HepG2 (cell line): ENCODE measurements at regions not wholly inside any gene's neighbourhood (a gene's known extent, or its start where the extent isn't known, plus 50 kb on each side); places are given as distances from the start of the nearest gene placed in this dataset.
A peak's percentile ranks its signal among the peaks of the same experiment; 100 is the strongest.

ENCODE experiments used
- FOXO4 ChIP-seq: sonication (generic); formaldehyde crosslinking; conservative IDR thresholded peaks from 2 replicates; pipeline ENCODE4 v1.8.1; 2023; ENCODE audit warnings: missing genetic modification reagents
- GABPB1 ChIP-seq: IDR thresholded peaks from 2 replicates; pipeline ENCODE4 v1.6.1; 2016; ENCODE audit warnings: mild to moderate bottlenecking, missing genetic modification reagents, moderate library complexity, missing compliant biosample characterization
- GATAD1 ChIP-seq: IDR thresholded peaks from 2 replicates; pipeline ENCODE4 v1.6.1; 2016; ENCODE audit warnings: missing genetic modification reagents, missing compliant biosample characterization
- HDAC1 ChIP-seq: sonication (generic); formaldehyde crosslinking; IDR thresholded peaks from 2 replicates; pipeline ENCODE4 v1.5.1; 2020; ENCODE audit warnings: mild to moderate bottlenecking, missing genetic modification reagents
- IKZF1 ChIP-seq: fragments of 450-650 bp; IDR thresholded peaks from 2 replicates; pipeline ENCODE4 v1.7.1; 2016
- JDP2 ChIP-seq: sonication (generic); formaldehyde crosslinking; IDR thresholded peaks from 2 replicates; pipeline ENCODE4 v1.8.1; 2022; ENCODE audit warnings: missing genetic modification reagents, borderline replicate concordance
- KAT2B ChIP-seq: fragments of 150-350 bp; IDR thresholded peaks from 2 replicates; pipeline ENCODE4 v1.6.1; 2014; ENCODE audit warnings: low read depth, low read length, borderline replicate concordance
- KLF16 ChIP-seq, 2 experiments: sonication (generic) in 1 of 2; formaldehyde crosslinking in 1 of 2; IDR thresholded peaks; 2 replicates each; pipeline versions ENCODE4 v1.6.1 to v1.8.0; 2016 to 2023; ENCODE audit warnings: missing genetic modification reagents in 2 of 2, missing compliant biosample characterization in 1 of 2
- MED8 ChIP-seq: sonication (generic); formaldehyde crosslinking; IDR thresholded peaks from 2 replicates; pipeline ENCODE4 v1.8.1; 2023; ENCODE audit warnings: mild to moderate bottlenecking, missing genetic modification reagents; ENCODE audit not compliant: insufficient replicate concordance
- MIER2 ChIP-seq: IDR thresholded peaks from 2 replicates; pipeline ENCODE4 v1.6.1; 2016; ENCODE audit warnings: missing biosample characterization, missing genetic modification reagents
- NONO ChIP-seq, 2 experiments: fragments of 450-650 bp in 1 of 2; sonication (generic) in 1 of 2; formaldehyde crosslinking in 1 of 2; IDR thresholded peaks in 1 of 2; conservative IDR thresholded peaks in 1 of 2; 2 replicates each; pipeline versions ENCODE4 v1.6.1 to v1.8.0; 2017 to 2022; ENCODE audit warnings: mild to moderate bottlenecking in 1 of 2, missing genetic modification reagents in 1 of 2, moderate library complexity in 1 of 2
- NR0B2 ChIP-seq: sonication (generic); formaldehyde crosslinking; IDR thresholded peaks from 2 replicates; pipeline ENCODE4 v1.4.0; 2020; ENCODE audit warnings: mild to moderate bottlenecking, missing genetic modification reagents
- PHB2 ChIP-seq: fragments of 450-650 bp; IDR thresholded peaks from 2 replicates; pipeline ENCODE4 v1.6.1; 2018; ENCODE audit not compliant: partially characterized antibody
- SAP130 ChIP-seq: IDR thresholded peaks from 2 replicates; pipeline ENCODE4 v1.6.1; 2016; ENCODE audit warnings: low read depth
- SMAD3 ChIP-seq: sonication (generic); formaldehyde crosslinking; IDR thresholded peaks from 2 replicates; pipeline ENCODE4 v1.4.0; 2020; ENCODE audit warnings: missing genetic modification reagents
- SRSF4 ChIP-seq: fragments of 200-400 bp; formaldehyde crosslinking; IDR thresholded peaks from one replicate; pipeline ENCODE4 v1.6.1; 2018; ENCODE audit warnings: mild to moderate bottlenecking, low read depth, low read length, moderate library complexity; ENCODE audit not compliant: poor library complexity, severe bottlenecking
- TRIM24 ChIP-seq: sonication (generic); formaldehyde crosslinking; IDR thresholded peaks from 2 replicates; pipeline ENCODE4 v1.8.0; 2022; ENCODE audit warnings: mild to moderate bottlenecking, missing genetic modification reagents
- ZBTB26 ChIP-seq: IDR thresholded peaks from 2 replicates; pipeline ENCODE4 v1.6.1; 2016; ENCODE audit warnings: missing compliant biosample characterization, missing genetic modification reagents, borderline replicate concordance
- ZKSCAN1 ChIP-seq: fragments of 150-350 bp; IDR thresholded peaks from 2 replicates; pipeline ENCODE4 v1.6.1; 2014; ENCODE audit warnings: low read length
- ZNF253 ChIP-seq: sonication (generic); formaldehyde crosslinking; IDR thresholded peaks from 2 replicates; pipeline ENCODE4 v1.8.0; 2022; ENCODE audit warnings: mild to moderate bottlenecking, missing genetic modification reagents, borderline replicate concordance
- ZNF276 ChIP-seq: sonication (generic); formaldehyde crosslinking; IDR thresholded peaks from 2 replicates; pipeline ENCODE4 v1.4.0; 2020; ENCODE audit warnings: mild to moderate bottlenecking, low read depth, missing genetic modification reagents
- ZNF292 ChIP-seq: sonication (generic); formaldehyde crosslinking; IDR thresholded peaks from 2 replicates; pipeline ENCODE4 v1.8.1; 2022; ENCODE audit warnings: mild to moderate bottlenecking, low read depth, missing genetic modification reagents, borderline replicate concordance
- ZNF468 ChIP-seq: sonication (generic); formaldehyde crosslinking; IDR thresholded peaks from 2 replicates; pipeline ENCODE4 v1.8.0; 2022; ENCODE audit warnings: mild to moderate bottlenecking, moderate library complexity, missing genetic modification reagents
- ZNF589 ChIP-seq: sonication (generic); formaldehyde crosslinking; conservative IDR thresholded peaks from 2 replicates; pipeline ENCODE4 v1.8.0; 2022; ENCODE audit warnings: mild to moderate bottlenecking, moderate library complexity, missing genetic modification reagents
- ZNF598 ChIP-seq: sonication (generic); formaldehyde crosslinking; IDR thresholded peaks from 2 replicates; pipeline ENCODE4 v1.5.1; 2020; ENCODE audit warnings: mild to moderate bottlenecking, missing genetic modification reagents, borderline replicate concordance
- ZSCAN25 ChIP-seq: sonication (generic); formaldehyde crosslinking; IDR thresholded peaks from 2 replicates; pipeline ENCODE4 v1.8.0; 2022; ENCODE audit warnings: mild to moderate bottlenecking, missing genetic modification reagents

- TF ChIP-seq FOXO4 (no peak), ZSCAN25 (CRISPR knock-in tag) (no peak), KAT2B (no peak), KLF16 (CRISPR knock-in tag; IDR thresholded peaks at IDR 0.05) (peak in 1 of 2 experiments; percentile 86; a peak in 2 of 4 replicates), ZNF276 (CRISPR knock-in tag) (no peak), SRSF4 (no peak), SAP130 (CRISPR knock-in tag) (peak; percentile 57), ZNF589 (CRISPR knock-in tag) (no peak), ZNF292 (peak; percentile 80), ZNF598 (CRISPR knock-in tag) (no peak), SMAD3 (peak; percentile 86), TRIM24 (peak; percentile 49; the same call in 1 of the 2 replicates), GATAD1 (CRISPR knock-in tag) (0 out of 2 replicates have a peak, but pooled peaks have one; percentile 15), MED8 (CRISPR knock-in tag) (peak; percentile 48), ZBTB26 (no peak), ZNF468 (CRISPR knock-in tag) (no peak), ZKSCAN1 (no peak), NONO (IDR thresholded peaks at IDR 0.05) (no peak), NONO (CRISPR knock-in tag; conservative IDR thresholded peaks at IDR 0.05) (peak; percentile 42; the same call in 1 of the 2 replicates), IKZF1 (no peak), PHB2 (no peak), JDP2 (no peak), GABPB1 (CRISPR knock-in tag) (no peak), MIER2 (CRISPR knock-in tag) (no peak), NR0B2 (CRISPR knock-in tag) (no peak), ZNF253 (CRISPR knock-in tag) (no peak), HDAC1 (peak; percentile 62; the same call in 1 of the 2 replicates)
Observed at GRCh38 chr2:67057901-67058703, 339.0 kb upstream of the ETAA1 start (continued).
